Astrocyte (in vitro differentiated cells and primary cell): ENCODE measurements at regions not wholly inside any gene's neighbourhood (a gene's known extent, or its start where the extent isn't known, plus 50 kb on each side); places are given as distances from the start of the nearest gene placed in this dataset.

Experiments used
- DNase-seq: peaks from one replicate; pipeline ENCODE4 v3.0.0-alpha.2; 2010; ENCODE audit warnings: low read depth
- FAIRE-seq: peaks from 2 replicates; lab custom pipeline; 2011; peaks lifted over from hg19 to GRCh38; lab: Jason Lieb, UNC
- H2AFZ ChIP-seq: 2 replicates; pipeline ENCODE4 v1.6.0; 2012; ENCODE audit warnings: low read depth, low read length, inconsistent platforms
- H3K27ac ChIP-seq: 2 replicates; pipeline ENCODE4 v1.5.1; 2011; ENCODE audit warnings: low read depth, low read length, inconsistent platforms
- H3K27me3 ChIP-seq: 2 replicates; pipeline ENCODE4 v1.6.0; 2011; ENCODE audit warnings: low read length, inconsistent platforms; ENCODE audit not compliant: insufficient read depth
- H3K36me3 ChIP-seq: 2 replicates; pipeline ENCODE4 v1.5.1; 2011; ENCODE audit warnings: low read length, inconsistent platforms; ENCODE audit not compliant: insufficient read depth
- H3K4me1 ChIP-seq: 2 replicates; pipeline ENCODE4 v1.5.1; 2011; ENCODE audit warnings: low read length, inconsistent platforms; ENCODE audit not compliant: insufficient read depth
- H3K4me2 ChIP-seq: 2 replicates; pipeline ENCODE4 v1.6.0; 2012; ENCODE audit warnings: low read length, inconsistent platforms
- H3K4me3 ChIP-seq: 2 replicates; pipeline ENCODE4 v1.5.1; 2011; ENCODE audit warnings: low read depth, mild to moderate bottlenecking, low read length, inconsistent platforms; ENCODE audit not compliant: insufficient read depth
- H3K79me2 ChIP-seq: 2 replicates; pipeline ENCODE4 v1.6.0; 2012; ENCODE audit warnings: mild to moderate bottlenecking, low read length, inconsistent platforms; ENCODE audit not compliant: insufficient read depth
- H3K9ac ChIP-seq: 2 replicates; pipeline ENCODE4 v1.6.0; 2012; ENCODE audit warnings: mild to moderate bottlenecking, low read length, inconsistent platforms
- H3K9me3 ChIP-seq: 2 replicates; pipeline ENCODE4 v1.5.1; 2012; ENCODE audit warnings: low read depth, mild to moderate bottlenecking, low read length, inconsistent platforms; ENCODE audit not compliant: insufficient read depth
- H4K20me1 ChIP-seq: 2 replicates; pipeline ENCODE4 v1.6.0; 2012; ENCODE audit warnings: low read length, inconsistent platforms; ENCODE audit not compliant: insufficient read depth
- H3K27ac Mint-ChIP-seq: one replicate; pipeline ENCODE4 v1.8.0; 2021; ENCODE audit warnings: mild to moderate bottlenecking, mixed read lengths; ENCODE audit not compliant: unreplicated experiment
- H3K27me3 Mint-ChIP-seq: one replicate; pipeline ENCODE4 v1.8.0; 2021; ENCODE audit warnings: low read depth, mixed read lengths; ENCODE audit not compliant: unreplicated experiment
- H3K36me3 Mint-ChIP-seq: one replicate; pipeline ENCODE4 v1.8.0; 2021; ENCODE audit warnings: low read depth, mixed read lengths; ENCODE audit not compliant: unreplicated experiment
- H3K4me1 Mint-ChIP-seq: one replicate; pipeline ENCODE4 v1.8.0; 2021; ENCODE audit warnings: low read depth, mixed read lengths; ENCODE audit not compliant: unreplicated experiment
- H3K4me3 Mint-ChIP-seq: one replicate; pipeline ENCODE4 v1.8.0; 2021; ENCODE audit warnings: mild to moderate bottlenecking, moderate library complexity, mixed read lengths; ENCODE audit not compliant: unreplicated experiment
- H3K9me3 Mint-ChIP-seq: one replicate; pipeline ENCODE4 v1.8.0; 2021; ENCODE audit warnings: mild to moderate bottlenecking, mixed read lengths; ENCODE audit not compliant: unreplicated experiment
- EZH2 ChIP-seq: IDR thresholded peaks from 2 replicates; pipeline ENCODE4 v1.6.1; 2012; ENCODE audit warnings: mild to moderate bottlenecking, low read length, inconsistent platforms; ENCODE audit not compliant: insufficient read depth
- TF ChIP-seq, protein P1 (sequence below): IDR thresholded peaks from 2 replicates; pipeline ENCODE4 v1.5.1; 2011; ENCODE audit warnings: low read depth, mild to moderate bottlenecking, inconsistent platforms, low read length, moderate library complexity; ENCODE audit not compliant: insufficient read depth

GRCh38 chr2:20557226-20557625 is 93.7 kb downstream of the HS1BP3 start:
- TF ChIP-seq, protein P1, sequence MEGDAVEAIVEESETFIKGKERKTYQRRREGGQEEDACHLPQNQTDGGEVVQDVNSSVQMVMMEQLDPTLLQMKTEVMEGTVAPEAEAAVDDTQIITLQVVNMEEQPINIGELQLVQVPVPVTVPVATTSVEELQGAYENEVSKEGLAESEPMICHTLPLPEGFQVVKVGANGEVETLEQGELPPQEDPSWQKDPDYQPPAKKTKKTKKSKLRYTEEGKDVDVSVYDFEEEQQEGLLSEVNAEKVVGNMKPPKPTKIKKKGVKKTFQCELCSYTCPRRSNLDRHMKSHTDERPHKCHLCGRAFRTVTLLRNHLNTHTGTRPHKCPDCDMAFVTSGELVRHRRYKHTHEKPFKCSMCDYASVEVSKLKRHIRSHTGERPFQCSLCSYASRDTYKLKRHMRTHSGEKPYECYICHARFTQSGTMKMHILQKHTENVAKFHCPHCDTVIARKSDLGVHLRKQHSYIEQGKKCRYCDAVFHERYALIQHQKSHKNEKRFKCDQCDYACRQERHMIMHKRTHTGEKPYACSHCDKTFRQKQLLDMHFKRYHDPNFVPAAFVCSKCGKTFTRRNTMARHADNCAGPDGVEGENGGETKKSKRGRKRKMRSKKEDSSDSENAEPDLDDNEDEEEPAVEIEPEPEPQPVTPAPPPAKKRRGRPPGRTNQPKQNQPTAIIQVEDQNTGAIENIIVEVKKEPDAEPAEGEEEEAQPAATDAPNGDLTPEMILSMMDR = no peak
- TF ChIP-seq EZH2 = no peak
- FAIRE-seq = no peak
- H4K20me1 ChIP-seq = no peaks in the 10 kb centered on the region
- no peak overlapping the region for H2AFZ ChIP-seq
- no peak overlapping the region for H3K27ac Mint-ChIP-seq
- H3K27me3 Mint-ChIP-seq = peaks cover 4% of the 10 kb centered on the region
- H3K9ac ChIP-seq = no peak overlapping the region
- H3K79me2 ChIP-seq = no peaks in the 10 kb centered on the region
- H3K9me3 ChIP-seq = no peaks in the 10 kb centered on the region
- no peaks in the 10 kb centered on the region for H3K9me3 Mint-ChIP-seq
- H3K36me3 Mint-ChIP-seq = no peaks in the 10 kb centered on the region
- DNase-seq = no peak
- no peak overlapping the region for H3K4me3 Mint-ChIP-seq
- peaks cover 14% of the 10 kb centered on the region for H3K4me1 ChIP-seq
- no peak overlapping the region for H3K4me3 ChIP-seq
- no peak overlapping the region for H3K4me2 ChIP-seq
- no peak overlapping the region for H3K27ac ChIP-seq
- H3K4me1 Mint-ChIP-seq = peaks cover 15% of the 10 kb centered on the region
- H3K36me3 ChIP-seq = no peaks in the 10 kb centered on the region
- H3K27me3 ChIP-seq = peaks cover 2% of the 10 kb centered on the region

DNA sequence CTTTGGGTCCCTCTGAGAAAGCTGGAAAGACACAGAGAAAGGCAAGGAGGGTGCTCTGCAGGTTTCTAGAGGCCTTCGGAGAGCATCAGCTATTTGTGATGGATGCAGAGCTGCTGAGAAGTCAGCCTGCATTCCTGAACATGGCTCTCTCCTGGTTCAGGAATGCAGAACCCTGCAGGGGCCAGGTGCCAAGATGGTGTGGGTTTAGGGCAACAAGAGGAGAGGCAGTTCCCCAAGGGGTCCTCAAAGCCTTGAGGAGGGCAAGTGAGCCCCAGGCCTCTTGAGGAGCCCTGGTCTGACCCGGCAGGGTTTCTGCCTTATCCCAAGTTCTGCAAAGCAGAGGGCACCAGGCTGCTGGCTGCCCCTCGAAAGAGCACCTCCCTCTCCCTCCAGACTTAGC is 93.3 kb downstream of the HS1BP3 start:
- H3K27ac ChIP-seq = no peak overlapping the region
- peaks cover 17% of the 10 kb centered on the region for H3K4me1 ChIP-seq
- H3K79me2 ChIP-seq = no peaks in the 10 kb centered on the region
- no peaks in the 10 kb centered on the region for H3K36me3 Mint-ChIP-seq
- no peaks in the 10 kb centered on the region for H3K36me3 ChIP-seq
- TF ChIP-seq EZH2 = no peak
- TF ChIP-seq, protein P1 = no peak
- H3K4me2 ChIP-seq = no peak overlapping the region
- H3K4me1 Mint-ChIP-seq = peaks cover 18% of the 10 kb centered on the region
- DNase-seq = no peak
- H3K27ac Mint-ChIP-seq = no peak overlapping the region
- no peaks in the 10 kb centered on the region for H3K9me3 Mint-ChIP-seq
- no peak overlapping the region for H3K4me3 Mint-ChIP-seq
- H3K27me3 Mint-ChIP-seq = peaks cover 4% of the 10 kb centered on the region
- H3K9ac ChIP-seq = no peak overlapping the region
- H3K4me3 ChIP-seq = no peak overlapping the region
- H2AFZ ChIP-seq = no peak overlapping the region
- H3K27me3 ChIP-seq = peaks cover 2% of the 10 kb centered on the region
- no peaks in the 10 kb centered on the region for H3K9me3 ChIP-seq
- H4K20me1 ChIP-seq = no peaks in the 10 kb centered on the region
- FAIRE-seq = no peak

- Mint-ChIP-seq H3K4me3 (no peak overlapping the region), H3K27me3 (peaks cover 4% of the 10 kb centered on the region), H3K36me3 (no peaks in the 10 kb centered on the region), H3K9me3 (no peaks in the 10 kb centered on the region), H3K4me1 (peaks cover 21% of the 10 kb centered on the region), H3K27ac (no peak overlapping the region)
- no peaks in the 10 kb centered on the region for H3K9me3 ChIP-seq
- no peak overlapping the region for H3K4me2 ChIP-seq
- DNase-seq (no peak), FAIRE-seq (no peak)
- no peaks in the 10 kb centered on the region for H3K79me2 ChIP-seq
- TF ChIP-seq EZH2 = no peak
- TF ChIP-seq, protein P1 = no peak
- peaks cover 26% of the 10 kb centered on the region for H3K4me1 ChIP-seq
- H3K36me3 ChIP-seq = no peaks in the 10 kb centered on the region
- peaks cover 2% of the 10 kb centered on the region for H3K27me3 ChIP-seq
- no peak overlapping the region for H3K9ac ChIP-seq
- H4K20me1 ChIP-seq = no peaks in the 10 kb centered on the region
- H2AFZ ChIP-seq = no peak overlapping the region
- H3K27ac ChIP-seq = no peak overlapping the region
- no peak overlapping the region for H3K4me3 ChIP-seq
Observed at GRCh38 chr2:20558391-20559150, 92.3 kb downstream of the HS1BP3 start.
